Mesothelial cell of epicardium (in vitro differentiated cells): ENCODE measurements at regions not wholly inside any gene's neighbourhood (a gene's known extent, or its start where the extent isn't known, plus 50 kb on each side); places are given as distances from the start of the nearest gene placed in this dataset.

Experiments
- DNase-seq, 2 experiments: peaks; one replicate each; pipeline ENCODE4 v3.0.0; 2021; ENCODE audit warnings: low spot score in 2 of 2; ENCODE audit not compliant: unreplicated experiment in 2 of 2
- H3K27ac Mint-ChIP-seq: 2 replicates; pipeline ENCODE4 v1.8.0; 2021; ENCODE audit warnings: mixed read lengths
- H3K27me3 Mint-ChIP-seq: 2 replicates; pipeline ENCODE4 v1.8.0; 2021; ENCODE audit warnings: low read depth, mixed read lengths
- H3K36me3 Mint-ChIP-seq: 2 replicates; pipeline ENCODE4 v1.8.0; 2021; ENCODE audit warnings: mixed read lengths
- H3K4me1 Mint-ChIP-seq: 2 replicates; pipeline ENCODE4 v1.8.0; 2021; ENCODE audit warnings: mixed read lengths
- H3K4me3 Mint-ChIP-seq: 2 replicates; pipeline ENCODE4 v1.8.0; 2021; ENCODE audit warnings: mild to moderate bottlenecking, moderate library complexity, mixed read lengths
- H3K9me3 Mint-ChIP-seq: 2 replicates; pipeline ENCODE4 v1.8.0; 2021; ENCODE audit warnings: mixed read lengths
- CTCF ChIP-seq: fragments of 200-600 bp; sonication (generic); IDR thresholded peaks from one replicate; pipeline ENCODE4 v1.5.0; 2021; ENCODE audit warnings: antibody characterized with exemption; ENCODE audit not compliant: unreplicated experiment

GRCh38 chr2:223227338-223227737, 175.3 kb downstream of the KCNE4 start:
- peaks cover 9% of the 10 kb centered on the region for H3K9me3 Mint-ChIP-seq
- no peak for TF ChIP-seq CTCF
- H3K27ac Mint-ChIP-seq, result no peak overlapping the region
- H3K4me1 Mint-ChIP-seq, result peaks cover 12% of the 10 kb centered on the region
- no peak for DNase-seq
- no peaks in the 10 kb centered on the region for H3K36me3 Mint-ChIP-seq
- H3K4me3 Mint-ChIP-seq, result no peak overlapping the region
- no peaks in the 10 kb centered on the region for H3K27me3 Mint-ChIP-seq

- DNase-seq, result no peak
- Mint-ChIP-seq H3K4me3 (no peak overlapping the region), H3K9me3 (peaks cover 9% of the 10 kb centered on the region), H3K27ac (no peak overlapping the region), H3K36me3 (no peaks in the 10 kb centered on the region), H3K27me3 (no peaks in the 10 kb centered on the region), H3K4me1 (peaks cover 16% of the 10 kb centered on the region)
- no peak for TF ChIP-seq CTCF
Observed at GRCh38 chr2:223228871-223229270, 176.9 kb downstream of the KCNE4 start.

- no peaks in the 10 kb centered on the region for H3K36me3 Mint-ChIP-seq
- TF ChIP-seq CTCF, result no peak
Observed at GRCh38 chr2:223230352-223230751, 178.4 kb downstream of the KCNE4 start.

GRCh38 chr2:223232285-223232684, 180.3 kb downstream of the KCNE4 start:
- Mint-ChIP-seq H3K9me3 (peaks cover 7% of the 10 kb centered on the region), H3K36me3 (no peaks in the 10 kb centered on the region), H3K4me1 (peaks cover 21% of the 10 kb centered on the region), H3K27me3 (no peaks in the 10 kb centered on the region), H3K27ac (peak overlapping the region; percentile 44), H3K4me3 (no peak overlapping the region)
- no peak for TF ChIP-seq CTCF
- DNase-seq, result no peak

More at GRCh38 chr2:223230352-223230751, 178.4 kb downstream of the KCNE4 start:
- no peak overlapping the region for H3K27ac Mint-ChIP-seq
- no peak overlapping the region for H3K4me3 Mint-ChIP-seq
- H3K4me1 Mint-ChIP-seq, result peaks cover 16% of the 10 kb centered on the region
- H3K27me3 Mint-ChIP-seq, result no peaks in the 10 kb centered on the region
- DNase-seq, result no peak
- peaks cover 12% of the 10 kb centered on the region for H3K9me3 Mint-ChIP-seq

- no peak for DNase-seq
- no peak for TF ChIP-seq CTCF
- no peak overlapping the region for H3K27ac Mint-ChIP-seq
- peaks cover 21% of the 10 kb centered on the region for H3K4me1 Mint-ChIP-seq
- no peak overlapping the region for H3K4me3 Mint-ChIP-seq
- H3K27me3 Mint-ChIP-seq, result no peaks in the 10 kb centered on the region
- H3K36me3 Mint-ChIP-seq, result no peaks in the 10 kb centered on the region
- peaks cover 3% of the 10 kb centered on the region for H3K9me3 Mint-ChIP-seq
Observed at GRCh38 chr2:223232896-223233295, 180.9 kb downstream of the KCNE4 start.

- Mint-ChIP-seq H3K27me3 (no peaks in the 10 kb centered on the region), H3K4me3 (no peak overlapping the region), H3K4me1 (peaks cover 18% of the 10 kb centered on the region), H3K27ac (no peak overlapping the region), H3K9me3 (peaks cover 3% of the 10 kb centered on the region), H3K36me3 (no peaks in the 10 kb centered on the region)
- TF ChIP-seq CTCF, result no peak
- no peak for DNase-seq
Observed at GRCh38 chr2:223235986-223236385, 184.0 kb downstream of the KCNE4 start.
